SHP77 (cell line): ENCODE measurements at regions not wholly inside any gene's neighbourhood (a gene's known extent, or its start where the extent isn't known, plus 50 kb on each side); places are given as distances from the start of the nearest gene placed in this dataset.
"Not testable (repeated sequence)": the region's sequence is repeated elsewhere in the genome, so short reads cannot be mapped to it uniquely, and the experiment has no call there.

ENCODE experiments used
- DNase-seq, 2 experiments: peaks; one replicate each; lab custom pipeline; 2025; lab: John Stamatoyannopoulos, UW

- no peak for DNase-seq
Observed at GRCh38 chr3:165521131-165521871, 315.9 kb downstream of the BCHE start.

GRCh38 chr3:165519687-165520086, 317.5 kb downstream of the BCHE start:
- no peak for DNase-seq

- DNase-seq: no peak
Observed at GRCh38 chr3:165518346-165518745, 318.9 kb downstream of the BCHE start.

- DNase-seq: no peak
Observed at GRCh38 chr3:165513715-165514701, 317.8 kb upstream of the SLITRK3 start.

GRCh38 chr3:165507576-165507975, 311.4 kb upstream of the SLITRK3 start:
- DNase-seq: no peak

GRCh38 chr3:165507060-165507459, 310.9 kb upstream of the SLITRK3 start:
- no peak for DNase-seq

- DNase-seq: no peak
Observed at GRCh38 chr3:165505657-165506056, 309.5 kb upstream of the SLITRK3 start.

GRCh38 chr3:165504554-165504953, 308.4 kb upstream of the SLITRK3 start:
- no peak for DNase-seq

DNA sequence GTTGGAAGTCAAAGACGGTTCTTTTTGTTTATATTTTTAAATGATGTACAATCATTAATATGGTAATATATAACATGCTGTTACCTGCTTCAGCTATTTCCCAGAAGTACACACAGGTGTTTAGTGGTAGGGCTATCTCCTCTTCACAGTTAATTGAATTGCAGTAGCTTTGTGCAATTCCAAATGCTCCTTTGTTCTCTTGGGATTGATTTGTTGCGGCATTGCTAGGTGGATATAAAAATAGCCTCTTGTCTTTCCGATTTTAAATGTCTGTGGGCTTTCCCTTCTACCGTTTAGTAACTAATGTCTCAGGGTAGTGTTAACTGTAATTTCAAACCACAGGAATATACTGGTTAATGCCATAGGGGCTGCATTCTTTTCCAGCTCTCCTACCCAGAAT, 307.6 kb upstream of the SLITRK3 start:
- DNase-seq: no peak

- no peak for DNase-seq
Observed at GRCh38 chr3:165503346-165503745, 307.2 kb upstream of the SLITRK3 start.

DNA sequence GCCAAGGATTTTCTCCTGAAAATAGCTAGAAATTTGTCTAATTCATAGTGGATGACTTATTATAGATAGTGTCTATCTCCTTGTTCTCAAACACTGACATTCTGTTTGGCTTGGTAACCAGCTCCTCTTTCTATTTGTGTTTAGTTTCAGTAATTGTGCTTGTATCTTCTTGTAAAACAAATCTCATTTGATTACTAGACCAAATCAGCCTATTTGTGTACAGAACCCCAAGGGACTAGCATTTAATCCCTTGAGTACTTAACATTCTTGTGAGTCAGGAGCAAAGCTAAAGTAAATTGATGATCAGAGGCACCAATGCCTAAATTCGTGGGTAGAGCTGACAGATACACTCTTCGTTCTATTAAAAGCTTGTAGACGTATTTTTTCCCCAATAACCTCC, 306.5 kb upstream of the SLITRK3 start:
- no peak for DNase-seq

GRCh38 chr3:165498742-165499141, 302.6 kb upstream of the SLITRK3 start:
- not testable (repeated sequence) for DNase-seq

GRCh38 chr3:165491487-165491886, 295.3 kb upstream of the SLITRK3 start:
- DNase-seq: no peak

GRCh38 chr3:165476399-165477060, 280.3 kb upstream of the SLITRK3 start:
- DNase-seq: no peak

- DNase-seq: no peak
Observed at GRCh38 chr3:165466856-165467255, 270.7 kb upstream of the SLITRK3 start.

- DNase-seq: no peak
Observed at GRCh38 chr3:165464736-165465135, 268.6 kb upstream of the SLITRK3 start.

DNA sequence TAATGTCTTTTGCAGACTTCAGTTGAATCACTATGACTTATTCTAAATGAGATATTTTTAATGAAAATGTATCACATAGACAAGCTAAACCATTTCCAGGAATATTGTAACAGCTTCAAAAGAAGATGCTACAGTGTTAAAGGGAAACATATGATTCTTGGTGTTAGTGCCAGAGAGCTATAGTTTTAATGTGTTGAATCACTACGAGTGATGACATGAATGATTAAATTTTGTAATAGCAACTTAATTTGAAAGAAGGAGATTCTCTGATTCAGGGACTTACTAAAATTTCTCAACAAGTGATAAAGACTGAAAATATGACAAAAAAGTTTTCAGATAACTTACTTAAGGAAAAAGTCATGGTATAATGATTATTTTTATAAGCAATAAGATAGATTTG, 267.3 kb upstream of the SLITRK3 start:
- DNase-seq: no peak

DNA sequence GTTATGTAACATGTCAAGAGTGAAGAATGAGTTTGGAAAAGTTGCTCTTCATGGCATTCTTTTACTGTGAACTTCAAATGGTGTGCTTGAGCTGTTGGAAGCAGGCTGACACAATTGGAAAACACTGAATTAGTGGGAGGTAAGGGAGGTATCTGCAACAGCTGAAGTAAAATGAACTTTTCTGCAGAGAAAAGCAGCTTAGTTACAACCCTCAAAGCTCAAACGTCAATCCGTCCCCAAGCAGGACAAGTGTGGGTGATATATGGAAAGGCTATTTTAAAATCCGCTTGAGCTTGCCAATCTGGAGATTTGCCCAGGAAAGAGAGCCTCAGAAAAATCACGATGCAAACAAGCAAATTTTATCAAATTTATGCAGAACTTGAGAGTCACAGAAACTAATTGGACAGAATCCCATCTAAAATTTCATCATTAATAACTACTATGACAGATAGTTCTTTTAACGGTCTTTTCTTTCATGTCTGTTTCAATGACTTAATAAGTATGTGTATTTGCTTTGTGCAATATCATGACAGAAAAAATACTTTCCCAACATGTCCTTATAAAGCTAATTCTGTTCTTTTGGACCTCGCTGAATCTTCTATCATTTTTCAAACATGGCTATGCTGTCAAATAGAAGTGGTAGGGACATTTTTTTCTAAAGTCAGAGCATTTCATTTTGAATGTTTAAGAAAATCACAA, 266.6 kb upstream of the SLITRK3 start:
- DNase-seq: no peak

DNA sequence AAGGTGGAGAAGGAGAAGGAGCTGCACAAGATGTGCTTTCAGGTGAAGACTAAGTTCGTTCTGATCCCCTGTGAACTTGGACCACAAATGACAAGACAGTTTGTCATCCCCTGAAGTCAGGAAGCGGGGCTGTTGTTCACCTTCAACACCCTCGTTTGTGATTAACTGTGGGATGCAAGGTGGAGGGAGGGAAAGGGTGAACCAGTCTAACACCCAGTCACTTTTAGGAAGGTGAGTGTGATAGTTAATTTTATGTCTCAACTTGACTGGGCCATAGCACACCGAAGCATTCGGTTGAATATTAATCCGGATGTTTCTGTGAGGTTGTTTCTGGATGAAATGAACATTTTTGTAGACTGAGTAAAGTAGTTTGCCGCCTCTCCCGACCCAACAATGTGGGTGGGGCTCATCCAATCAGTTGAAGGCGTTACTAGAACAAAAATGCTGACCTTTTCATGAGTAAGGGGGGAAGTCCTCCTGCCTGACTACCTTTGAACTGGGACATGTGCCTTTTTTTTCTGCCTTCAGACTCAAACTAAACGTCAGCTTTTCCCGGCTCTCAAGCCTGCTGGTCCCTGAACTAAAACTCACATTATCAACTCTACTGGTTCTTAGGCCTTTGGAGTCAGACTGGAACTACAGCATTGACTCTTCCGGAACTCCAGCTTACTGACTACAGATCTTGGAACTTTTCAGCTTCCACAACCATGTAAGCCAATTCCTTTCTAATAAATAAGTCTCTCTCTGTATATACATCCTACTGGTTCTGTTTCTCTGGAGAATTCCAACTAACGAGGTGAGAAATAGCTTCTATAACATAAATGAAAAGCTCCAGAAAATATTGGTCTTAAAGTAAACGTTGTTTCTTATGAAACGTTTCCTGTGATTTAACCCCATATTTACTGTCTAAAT, 264.0 kb upstream of the SLITRK3 start:
- DNase-seq: no peak

DNA sequence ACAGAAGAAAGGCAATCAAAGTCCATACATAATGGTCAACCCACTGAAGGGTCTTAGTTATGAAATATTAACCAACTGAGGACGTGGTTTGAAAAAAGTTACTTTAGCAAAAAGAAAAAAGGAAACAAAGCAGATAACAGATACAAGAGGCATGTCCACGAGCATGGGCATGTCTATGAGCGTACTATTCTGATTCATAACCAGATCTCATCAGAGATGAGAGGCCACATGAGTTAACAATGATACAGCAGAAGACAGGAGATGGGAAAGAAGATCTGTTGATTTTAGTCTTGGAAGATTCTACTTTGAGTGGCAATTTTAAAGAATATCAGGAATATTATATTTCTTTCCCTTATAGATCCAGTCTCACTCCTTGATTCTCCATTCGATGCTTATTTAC, 262.9 kb upstream of the SLITRK3 start:
- no peak for DNase-seq

DNA sequence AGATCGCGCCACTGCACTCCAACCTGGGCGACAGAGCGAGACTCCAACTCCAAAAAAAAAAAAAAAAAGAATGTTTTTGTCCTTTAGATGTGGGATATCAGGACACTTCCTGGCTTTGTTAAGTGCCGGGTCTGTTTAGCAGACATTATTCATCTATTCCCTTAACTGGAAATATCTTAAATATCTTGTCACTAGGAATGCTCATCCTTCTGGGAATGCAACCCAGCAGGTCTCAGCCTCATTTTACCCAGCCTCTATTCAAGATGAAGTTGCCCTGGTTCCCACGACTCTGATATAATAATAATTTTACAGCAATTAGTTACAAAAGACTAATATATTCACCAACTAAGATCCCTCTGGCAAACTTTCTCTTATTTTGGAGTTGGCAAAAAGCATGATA, 260.9 kb upstream of the SLITRK3 start:
- DNase-seq: no peak
